ENCODE measurements at regions not wholly inside any gene's neighbourhood (a gene's known extent, or its start where the extent isn't known, plus 50 kb on each side); places are given as distances from the start of the nearest gene placed in this dataset.

DNA sequence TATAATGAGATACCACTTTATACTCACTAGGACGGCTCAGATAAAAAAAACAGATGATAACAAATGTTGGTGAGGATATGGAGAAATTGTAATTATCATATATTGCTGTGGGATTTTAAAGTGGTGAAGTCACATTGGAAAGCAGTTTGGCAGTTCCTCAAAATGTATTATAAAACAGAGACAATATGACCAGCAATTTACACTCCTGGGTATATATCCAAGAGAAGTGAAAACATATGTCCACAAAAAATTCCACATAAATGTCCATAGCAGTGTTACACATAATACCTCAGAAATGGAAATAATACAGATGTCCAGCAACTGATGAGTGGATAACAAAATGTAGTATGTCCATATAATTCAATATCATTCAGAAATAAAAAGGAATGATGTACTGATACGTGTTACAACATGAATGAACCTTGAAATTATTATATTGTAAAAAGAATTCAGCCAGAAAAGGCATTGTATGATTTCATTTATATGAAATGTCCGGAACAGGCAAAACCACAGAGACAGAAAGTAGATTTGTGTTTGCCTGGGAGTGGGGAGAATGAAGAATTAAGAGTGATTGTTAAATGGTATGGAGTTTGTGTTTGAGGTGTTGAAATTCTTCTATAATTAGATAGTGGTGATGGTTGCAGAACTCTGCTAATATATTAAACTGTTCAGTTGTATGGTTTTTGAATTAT is 220.9 kb downstream of the SLC7A11 start:
- TF ChIP-seq EZH2 (IDR thresholded peaks at IDR 0.05; ENCODE audit: insufficient read depth, poor library complexity, severe bottlenecking) (no peak), EZH2phosphoT487 (IDR thresholded peaks at IDR 0.05; ENCODE audit: insufficient read depth, low read depth) (no peak)

All from GM23248 (cell line).